ENCODE measurements at regions not wholly inside any gene's neighbourhood (a gene's known extent, or its start where the extent isn't known, plus 50 kb on each side); places are given as distances from the start of the nearest gene placed in this dataset.

GRCh38 chr1:17958704-17959103, 148.9 kb upstream of the IGSF21 start:
- no peaks in the 10 kb centered on the region for H3K79me2 ChIP-seq (ENCODE audit: insufficient read depth, low read length)

GRCh38 chr1:17963513-17963912, 144.1 kb upstream of the IGSF21 start:
- H3K27ac ChIP-seq (ENCODE audit: low read depth, low read length): no peak overlapping the region
- TF ChIP-seq EZH2phosphoT487 (conservative IDR thresholded peaks at IDR 0.05; ENCODE audit: low read length) (no peak), CTCF (IDR thresholded peaks at IDR 0.05; ENCODE audit: insufficient read depth, low read length, poor library complexity, severe bottlenecking) (no peak)
- no peaks in the 10 kb centered on the region for H3F3A ChIP-seq (ENCODE audit: insufficient read depth)
- no peaks in the 10 kb centered on the region for H3K9me3 ChIP-seq (ENCODE audit: insufficient read depth, low read length)
- no peaks in the 10 kb centered on the region for H3K36me3 ChIP-seq (ENCODE audit: low read length)
- no peak overlapping the region for H3K4me2 ChIP-seq (ENCODE audit: low read depth, low read length, poor library complexity, severe bottlenecking)
- H2AFZ ChIP-seq (ENCODE audit: low read depth, low read length, severe bottlenecking): no peak overlapping the region
- H3K4me3 ChIP-seq (ENCODE audit: insufficient read depth, low read length, poor library complexity, severe bottlenecking): no peak overlapping the region
- no peaks in the 10 kb centered on the region for H4K20me1 ChIP-seq (ENCODE audit: low read depth, low read length)
- no peaks in the 10 kb centered on the region for H3K9me2 ChIP-seq (replicated peaks; ENCODE audit: insufficient read depth, low read length)
- H3K79me2 ChIP-seq (ENCODE audit: insufficient read depth, low read length): no peaks in the 10 kb centered on the region
- no peak overlapping the region for H3K9ac ChIP-seq (ENCODE audit: low read length)
- no peaks in the 10 kb centered on the region for H3K27me3 ChIP-seq (ENCODE audit: low read length)

More at GRCh38 chr1:17958704-17959103, 148.9 kb upstream of the IGSF21 start:
- no peaks in the 10 kb centered on the region for H3K9me2 ChIP-seq (replicated peaks; ENCODE audit: insufficient read depth, low read length)
- H2AFZ ChIP-seq (ENCODE audit: low read depth, low read length, severe bottlenecking): no peak overlapping the region
- no peak overlapping the region for H3K4me3 ChIP-seq (ENCODE audit: insufficient read depth, low read length, poor library complexity, severe bottlenecking)
- no peaks in the 10 kb centered on the region for H3K9me3 ChIP-seq (ENCODE audit: insufficient read depth, low read length)
- H4K20me1 ChIP-seq (ENCODE audit: low read depth, low read length): no peaks in the 10 kb centered on the region
- no peak for TF ChIP-seq EZH2phosphoT487 (conservative IDR thresholded peaks at IDR 0.05; ENCODE audit: low read length)
- TF ChIP-seq CTCF (IDR thresholded peaks at IDR 0.05; ENCODE audit: insufficient read depth, low read length, poor library complexity, severe bottlenecking): no peak
- no peak overlapping the region for H3K4me2 ChIP-seq (ENCODE audit: low read depth, low read length, poor library complexity, severe bottlenecking)
- no peak overlapping the region for H3K9ac ChIP-seq (ENCODE audit: low read length)
- H3K36me3 ChIP-seq (ENCODE audit: low read length): no peaks in the 10 kb centered on the region
- no peaks in the 10 kb centered on the region for H3F3A ChIP-seq (ENCODE audit: insufficient read depth)
- H3K27ac ChIP-seq (ENCODE audit: low read depth, low read length): no peak overlapping the region
- no peaks in the 10 kb centered on the region for H3K27me3 ChIP-seq (ENCODE audit: low read length)

- no peaks in the 10 kb centered on the region for H4K20me1 ChIP-seq (ENCODE audit: low read depth, low read length)
- H3F3A ChIP-seq (ENCODE audit: insufficient read depth): no peaks in the 10 kb centered on the region
- H3K9me3 ChIP-seq (ENCODE audit: insufficient read depth, low read length): no peaks in the 10 kb centered on the region
- H2AFZ ChIP-seq (ENCODE audit: low read depth, low read length, severe bottlenecking): no peak overlapping the region
- H3K27ac ChIP-seq (ENCODE audit: low read depth, low read length): no peak overlapping the region
- no peak for TF ChIP-seq CTCF (IDR thresholded peaks at IDR 0.05; ENCODE audit: insufficient read depth, low read length, poor library complexity, severe bottlenecking)
- TF ChIP-seq EZH2phosphoT487 (conservative IDR thresholded peaks at IDR 0.05; ENCODE audit: low read length): no peak
- no peaks in the 10 kb centered on the region for H3K27me3 ChIP-seq (ENCODE audit: low read length)
- no peaks in the 10 kb centered on the region for H3K9me2 ChIP-seq (replicated peaks; ENCODE audit: insufficient read depth, low read length)
- H3K79me2 ChIP-seq (ENCODE audit: insufficient read depth, low read length): no peaks in the 10 kb centered on the region
- H3K4me3 ChIP-seq (ENCODE audit: insufficient read depth, low read length, poor library complexity, severe bottlenecking): no peak overlapping the region
- no peaks in the 10 kb centered on the region for H3K36me3 ChIP-seq (ENCODE audit: low read length)
- H3K9ac ChIP-seq (ENCODE audit: low read length): no peak overlapping the region
- no peak overlapping the region for H3K4me2 ChIP-seq (ENCODE audit: low read depth, low read length, poor library complexity, severe bottlenecking)
Measured at GRCh38 chr1:17965515-17966100, 142.0 kb upstream of the IGSF21 start.

Data from SU-DHL-6 (cell line).